ENCODE measurements at regions not wholly inside any gene's neighbourhood (a gene's known extent, or its start where the extent isn't known, plus 50 kb on each side); places are given as distances from the start of the nearest gene placed in this dataset.

DNA sequence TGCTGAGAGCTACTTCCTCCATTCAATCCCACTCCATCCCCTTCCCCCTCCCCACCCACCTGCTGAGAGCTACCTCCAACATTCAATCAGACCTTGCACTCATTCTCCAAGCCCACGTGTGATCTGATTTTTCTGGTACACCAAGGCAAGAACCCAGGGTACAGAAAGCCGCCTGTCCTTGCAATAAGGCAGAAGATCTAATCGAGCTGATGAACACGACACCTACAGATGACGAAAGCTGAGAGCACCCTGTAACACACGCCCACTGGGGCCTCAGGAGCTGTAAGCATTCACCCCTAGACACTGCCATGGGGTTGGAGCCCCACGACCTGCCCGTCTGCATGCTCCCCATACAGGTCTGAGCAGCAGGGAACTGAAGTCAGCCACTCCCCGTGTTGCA, 58.3 kb downstream of the TRIML1 start:
- TF ChIP-seq, protein P1, sequence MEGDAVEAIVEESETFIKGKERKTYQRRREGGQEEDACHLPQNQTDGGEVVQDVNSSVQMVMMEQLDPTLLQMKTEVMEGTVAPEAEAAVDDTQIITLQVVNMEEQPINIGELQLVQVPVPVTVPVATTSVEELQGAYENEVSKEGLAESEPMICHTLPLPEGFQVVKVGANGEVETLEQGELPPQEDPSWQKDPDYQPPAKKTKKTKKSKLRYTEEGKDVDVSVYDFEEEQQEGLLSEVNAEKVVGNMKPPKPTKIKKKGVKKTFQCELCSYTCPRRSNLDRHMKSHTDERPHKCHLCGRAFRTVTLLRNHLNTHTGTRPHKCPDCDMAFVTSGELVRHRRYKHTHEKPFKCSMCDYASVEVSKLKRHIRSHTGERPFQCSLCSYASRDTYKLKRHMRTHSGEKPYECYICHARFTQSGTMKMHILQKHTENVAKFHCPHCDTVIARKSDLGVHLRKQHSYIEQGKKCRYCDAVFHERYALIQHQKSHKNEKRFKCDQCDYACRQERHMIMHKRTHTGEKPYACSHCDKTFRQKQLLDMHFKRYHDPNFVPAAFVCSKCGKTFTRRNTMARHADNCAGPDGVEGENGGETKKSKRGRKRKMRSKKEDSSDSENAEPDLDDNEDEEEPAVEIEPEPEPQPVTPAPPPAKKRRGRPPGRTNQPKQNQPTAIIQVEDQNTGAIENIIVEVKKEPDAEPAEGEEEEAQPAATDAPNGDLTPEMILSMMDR (IDR thresholded peaks at IDR 0.05; ENCODE audit: unreplicated experiment) = no peak
- DNase-seq = no peak
- Mint-ChIP-seq H3K27ac (ENCODE audit: unreplicated experiment) (no peak overlapping the region), H3K36me3 (ENCODE audit: insufficient read depth, unreplicated experiment) (no peaks in the 10 kb centered on the region), H3K27me3 (ENCODE audit: unreplicated experiment) (no peaks in the 10 kb centered on the region), H3K4me3 (ENCODE audit: low read depth, unreplicated experiment) (no peak overlapping the region), H3K9me3 (ENCODE audit: low read depth, unreplicated experiment) (peaks cover 6% of the 10 kb centered on the region), H3K4me1 (ENCODE audit: low read depth, unreplicated experiment) (peaks cover 21% of the 10 kb centered on the region)
- intact Hi-C loops (cut with micrococcal nuclease; ENCODE audit: unreplicated experiment) = no loop called here
- CTCF ChIA-PET = no interaction called here
- no TSS peak for BruUV-seq (replicated peaks)

DNA sequence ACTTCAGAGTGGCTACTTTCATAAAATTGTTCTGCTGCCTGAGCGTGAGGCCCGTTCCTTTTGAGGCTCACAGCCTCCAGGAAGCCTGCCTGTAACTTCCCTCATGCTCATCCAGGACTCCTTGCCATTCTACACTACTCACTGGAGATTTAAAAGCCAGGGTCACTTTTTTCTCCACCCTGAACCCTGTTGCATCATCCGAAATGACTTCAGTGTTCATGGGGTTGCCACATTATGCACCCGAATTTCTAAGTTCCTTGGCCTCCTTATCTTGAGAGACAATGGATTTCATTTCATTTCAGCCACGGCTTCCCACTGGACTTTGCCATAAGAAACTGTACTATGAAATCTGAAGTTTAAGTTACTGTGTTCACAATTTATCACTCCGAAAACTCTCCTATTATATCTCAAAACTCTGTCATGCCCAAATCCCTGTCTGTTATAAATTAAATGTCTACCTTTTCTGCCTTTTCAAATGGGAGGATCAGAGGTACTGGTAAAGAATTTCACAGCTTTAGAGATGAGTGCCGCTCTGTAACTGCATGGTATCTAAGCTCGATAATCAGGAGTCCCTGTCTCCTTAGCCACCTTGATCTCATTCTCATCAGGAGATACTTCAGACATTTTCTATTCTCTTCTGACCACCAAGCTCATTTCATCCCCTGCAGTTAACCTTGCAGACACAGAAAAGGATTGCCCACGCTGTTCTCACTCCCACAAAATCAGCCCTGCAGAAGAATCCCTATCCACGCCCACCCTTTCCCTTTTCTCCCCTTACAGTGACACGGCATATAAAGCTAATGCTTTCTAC, 59.9 kb downstream of the TRIML1 start:
- H3K9me3 Mint-ChIP-seq (ENCODE audit: low read depth, unreplicated experiment) = peaks cover 8% of the 10 kb centered on the region
- CTCF ChIA-PET = no interaction called here
- no peak overlapping the region for H3K4me3 Mint-ChIP-seq (ENCODE audit: low read depth, unreplicated experiment)
- no peak overlapping the region for H3K27ac Mint-ChIP-seq (ENCODE audit: unreplicated experiment)
- H3K27me3 Mint-ChIP-seq (ENCODE audit: unreplicated experiment) = no peaks in the 10 kb centered on the region
- peaks cover 21% of the 10 kb centered on the region for H3K4me1 Mint-ChIP-seq (ENCODE audit: low read depth, unreplicated experiment)
- TF ChIP-seq, protein P1 (IDR thresholded peaks at IDR 0.05; ENCODE audit: unreplicated experiment) = no peak
- BruUV-seq (replicated peaks) = no TSS peak
- DNase-seq = no peak
- intact Hi-C loops (cut with micrococcal nuclease; ENCODE audit: unreplicated experiment) = no loop called here
- H3K36me3 Mint-ChIP-seq (ENCODE audit: insufficient read depth, unreplicated experiment) = no peaks in the 10 kb centered on the region

GRCh38 chr4:188201851-188202250, 62.6 kb downstream of the TRIML1 start:
- DNase-seq = no peak
- Mint-ChIP-seq H3K4me3 (ENCODE audit: low read depth, unreplicated experiment) (no peak overlapping the region), H3K27ac (ENCODE audit: unreplicated experiment) (no peak overlapping the region), H3K36me3 (ENCODE audit: insufficient read depth, unreplicated experiment) (no peaks in the 10 kb centered on the region), H3K27me3 (ENCODE audit: unreplicated experiment) (no peaks in the 10 kb centered on the region), H3K9me3 (ENCODE audit: low read depth, unreplicated experiment) (peaks cover 8% of the 10 kb centered on the region), H3K4me1 (ENCODE audit: low read depth, unreplicated experiment) (peaks cover 11% of the 10 kb centered on the region)
- BruUV-seq (replicated peaks) = no TSS peak
- TF ChIP-seq, protein P1 (IDR thresholded peaks at IDR 0.05; ENCODE audit: unreplicated experiment) = no peak
- CTCF ChIA-PET = no interaction called here
- intact Hi-C loops (cut with micrococcal nuclease; ENCODE audit: unreplicated experiment) = no loop called here

- Mint-ChIP-seq H3K4me3 (ENCODE audit: low read depth, unreplicated experiment) (no peak overlapping the region), H3K36me3 (ENCODE audit: insufficient read depth, unreplicated experiment) (no peaks in the 10 kb centered on the region), H3K27ac (ENCODE audit: unreplicated experiment) (no peak overlapping the region), H3K4me1 (ENCODE audit: low read depth, unreplicated experiment) (no peaks in the 10 kb centered on the region), H3K27me3 (ENCODE audit: unreplicated experiment) (no peaks in the 10 kb centered on the region), H3K9me3 (ENCODE audit: low read depth, unreplicated experiment) (peaks cover 5% of the 10 kb centered on the region)
- TF ChIP-seq, protein P1 (IDR thresholded peaks at IDR 0.05; ENCODE audit: unreplicated experiment) = no peak
- no TSS peak for BruUV-seq (replicated peaks)
- no peak for DNase-seq
- CTCF ChIA-PET = no interaction called here
- intact Hi-C loops (cut with micrococcal nuclease; ENCODE audit: unreplicated experiment) = no loop called here
Measured at GRCh38 chr4:188206783-188207182, 67.5 kb downstream of the TRIML1 start.
